Sigmoid colon (tissue), 6 donors: ENCODE measurements at regions not wholly inside any gene's neighbourhood (a gene's known extent, or its start where the extent isn't known, plus 50 kb on each side); places are given as distances from the start of the nearest gene placed in this dataset.

Source experiments
- DNase-seq: peaks from one replicate; pipeline ENCODE4 v3.0.0-alpha.2; 2019
- H3K27ac ChIP-seq, 4 donors: fragments of 200-600 bp; sonication (generic); one replicate each; pipeline ENCODE4 v1.5.1; 2016 to 2019; ENCODE audit warnings: mild to moderate bottlenecking in 1 of 4
- H3K27me3 ChIP-seq, 3 donors: fragments of 200-600 bp; sonication (generic); one replicate each; pipeline ENCODE4 v1.5.1; 2019; ENCODE audit warnings: mild to moderate bottlenecking in 1 of 3
- H3K36me3 ChIP-seq, 4 donors: fragments of 200-600 bp; sonication (generic); one replicate each; pipeline ENCODE4 v1.5.1; 2016 to 2019
- H3K4me1 ChIP-seq, 4 donors: fragments of 200-600 bp; sonication (generic); one replicate each; pipeline ENCODE4 v1.5.1; 2017 to 2019
- H3K4me3 ChIP-seq, 4 donors: fragments of 200-600 bp; sonication (generic); one replicate each; pipeline ENCODE4 v1.5.1; 2017 to 2019; ENCODE audit warnings: mild to moderate bottlenecking in 2 of 4, moderate library complexity in 1 of 4
- H3K9me3 ChIP-seq, 4 donors: fragments of 200-600 bp in 3 of 4; sonication (generic) in 3 of 4; one replicate each; pipeline versions ENCODE4 v1.5.1 to v1.6.1; 2013 to 2019
- CTCF ChIP-seq, 4 experiments: fragments of 450-650 bp in 3 of 4; fragments of 200-600 bp in 1 of 4; IDR thresholded peaks; one replicate each; pipeline ENCODE4 v1.5.1; 2016 to 2019; ENCODE audit warnings: antibody characterized with exemption in 4 of 4, mild to moderate bottlenecking in 3 of 4, moderate library complexity in 2 of 4
- EP300 ChIP-seq, 4 donors: sonication (generic); formaldehyde crosslinking; IDR thresholded peaks; one replicate each; pipeline ENCODE4 v1.6.1; 2017; ENCODE audit warnings: antibody characterized with exemption in 4 of 4
- POLR2A ChIP-seq, 2 donors: fragments of 450-650 bp; IDR thresholded peaks; one replicate each; pipeline ENCODE4 v1.6.1; 2016; ENCODE audit warnings: antibody characterized with exemption in 2 of 2, mild to moderate bottlenecking in 2 of 2, moderate library complexity in 2 of 2
- POLR2AphosphoS5 ChIP-seq, 4 donors: sonication (generic); formaldehyde crosslinking; IDR thresholded peaks; one replicate each; pipeline ENCODE4 v1.6.1; 2017; ENCODE audit warnings: antibody characterized with exemption in 4 of 4
- WGBS, 2 donors: extraction: QIAGEN DNeasy Blood & Tissue Kit; methylation state at CpG; one replicate each; pipeline ENCODE4 v1.1.7; 2013; 5-methylcytosine and 5-hydroxymethylcytosine counted together
- intact Hi-C: fragments of 100-400 bp; cut with DNase I; formaldehyde crosslinking; loops from one replicate; pipeline ENCODE4 v1.15.1; 2023
- donor health status: healthy with polysubstance abuse.
- donor health status: healthy.

DNA sequence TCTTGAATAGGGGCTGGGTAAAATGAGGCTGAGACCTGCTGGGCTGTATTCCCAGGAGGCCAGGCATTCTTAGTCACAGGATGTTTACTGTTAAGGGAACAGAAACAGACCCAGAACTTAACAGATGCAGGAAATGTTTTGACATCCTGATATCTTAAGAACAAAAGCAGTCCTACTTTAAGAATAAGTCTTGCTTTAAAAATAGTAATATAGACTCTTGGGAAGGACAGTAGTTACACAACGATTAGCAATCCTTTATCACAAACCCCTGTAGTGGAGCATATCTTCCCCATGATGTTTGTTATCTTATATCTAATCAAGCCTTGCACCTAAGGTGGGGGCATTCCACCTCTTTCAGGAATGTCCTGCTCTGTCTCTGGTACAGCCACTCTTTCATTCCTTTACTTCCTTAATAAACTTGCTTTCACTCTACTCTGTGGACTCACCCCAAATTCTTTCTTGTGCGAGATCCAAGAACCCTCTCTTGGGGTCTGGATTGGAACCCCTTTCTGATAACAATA is 493.7 kb upstream of the SULF2 start:
- 48 to 68% methylated on average over 2 of the region's 2 CpGs for WGBS, 2 donors
- H3K9me3 ChIP-seq = no peaks in the 10 kb centered on the region
- peaks cover 0 to 11% (median 6%) of the 10 kb centered on the region in 4 donors for H3K4me1 ChIP-seq
- H3K4me3 ChIP-seq = no peak overlapping the region
- H3K27ac ChIP-seq = no peak overlapping the region
- H3K27me3 ChIP-seq = no peaks in the 10 kb centered on the region
- TF ChIP-seq EP300 (IDR thresholded peaks at IDR 0.05) (no peak), CTCF (IDR thresholded peaks at IDR 0.05) (no peak), POLR2AphosphoS5 (IDR thresholded peaks at IDR 0.05) (no peak), POLR2A (IDR thresholded peaks at IDR 0.05) (no peak)
- no peaks in the 10 kb centered on the region for H3K36me3 ChIP-seq
- DNase-seq = no peak
- intact Hi-C loops = no loop called here

DNA sequence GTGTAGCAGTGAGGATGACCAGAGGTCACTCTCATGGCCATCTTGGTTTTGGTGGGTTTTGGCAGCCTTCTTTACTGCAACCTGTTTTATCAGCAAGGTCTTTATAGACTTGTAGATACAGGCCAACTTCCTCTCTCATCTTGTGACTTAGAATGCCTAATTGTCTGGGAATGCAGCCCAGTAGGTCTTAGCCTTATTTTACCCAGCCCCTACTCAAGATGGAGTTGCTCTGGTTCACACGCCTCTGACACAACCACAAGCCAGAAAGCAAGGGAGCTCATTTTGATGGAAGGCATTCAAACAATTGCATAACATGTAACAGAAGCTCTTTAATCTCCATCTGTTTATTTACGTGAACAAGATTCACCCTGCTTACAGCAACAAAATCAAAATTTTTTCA is 492.0 kb upstream of the SULF2 start:
- H3K9me3 ChIP-seq = no peaks in the 10 kb centered on the region
- H3K4me1 ChIP-seq = peaks cover 0 to 7% (median 2%) of the 10 kb centered on the region in 4 donors
- TF ChIP-seq CTCF (IDR thresholded peaks at IDR 0.05) (no peak), POLR2A (IDR thresholded peaks at IDR 0.05) (no peak), POLR2AphosphoS5 (IDR thresholded peaks at IDR 0.05) (no peak)
- no peak for DNase-seq
- H3K4me3 ChIP-seq = no peak overlapping the region
- intact Hi-C loops = no loop called here
- no peaks in the 10 kb centered on the region for H3K36me3 ChIP-seq
- no peaks in the 10 kb centered on the region for H3K27me3 ChIP-seq
- WGBS, 2 donors = 63 to 82% methylated on average over 2 of the region's 2 CpGs
- H3K27ac ChIP-seq = no peak overlapping the region

DNA sequence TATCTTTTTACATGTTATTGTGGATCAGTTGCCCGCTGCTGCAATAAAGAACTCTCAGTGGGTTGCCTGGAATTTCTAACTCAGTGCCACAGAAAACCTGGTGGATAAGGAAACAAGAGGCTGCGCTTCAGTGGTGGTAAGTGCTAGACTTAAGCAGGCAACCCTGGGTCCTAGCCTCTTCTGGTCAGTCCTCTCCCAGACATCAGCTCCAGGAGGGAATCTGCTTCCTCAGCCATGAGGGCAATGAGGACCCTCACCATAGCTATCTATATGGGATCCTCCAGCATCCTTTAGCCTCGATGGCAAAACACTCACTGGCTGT is 490.7 kb upstream of the SULF2 start:
- no peaks in the 10 kb centered on the region for H3K36me3 ChIP-seq
- intact Hi-C loops = no loop called here
- no peak for DNase-seq
- no peak overlapping the region for H3K4me3 ChIP-seq
- H3K27ac ChIP-seq = no peak overlapping the region
- no peaks in the 10 kb centered on the region for H3K9me3 ChIP-seq
- WGBS, 2 donors = 80 to 83% methylated on average over 3 of the region's 3 CpGs
- H3K4me1 ChIP-seq = peaks cover 0 to 7% (median 0%) of the 10 kb centered on the region in 4 donors
- no peaks in the 10 kb centered on the region for H3K27me3 ChIP-seq
- TF ChIP-seq POLR2A (IDR thresholded peaks at IDR 0.05) (no peak), CTCF (IDR thresholded peaks at IDR 0.05) (no peak), EP300 (IDR thresholded peaks at IDR 0.05) (no peak), POLR2AphosphoS5 (IDR thresholded peaks at IDR 0.05) (no peak)

DNA sequence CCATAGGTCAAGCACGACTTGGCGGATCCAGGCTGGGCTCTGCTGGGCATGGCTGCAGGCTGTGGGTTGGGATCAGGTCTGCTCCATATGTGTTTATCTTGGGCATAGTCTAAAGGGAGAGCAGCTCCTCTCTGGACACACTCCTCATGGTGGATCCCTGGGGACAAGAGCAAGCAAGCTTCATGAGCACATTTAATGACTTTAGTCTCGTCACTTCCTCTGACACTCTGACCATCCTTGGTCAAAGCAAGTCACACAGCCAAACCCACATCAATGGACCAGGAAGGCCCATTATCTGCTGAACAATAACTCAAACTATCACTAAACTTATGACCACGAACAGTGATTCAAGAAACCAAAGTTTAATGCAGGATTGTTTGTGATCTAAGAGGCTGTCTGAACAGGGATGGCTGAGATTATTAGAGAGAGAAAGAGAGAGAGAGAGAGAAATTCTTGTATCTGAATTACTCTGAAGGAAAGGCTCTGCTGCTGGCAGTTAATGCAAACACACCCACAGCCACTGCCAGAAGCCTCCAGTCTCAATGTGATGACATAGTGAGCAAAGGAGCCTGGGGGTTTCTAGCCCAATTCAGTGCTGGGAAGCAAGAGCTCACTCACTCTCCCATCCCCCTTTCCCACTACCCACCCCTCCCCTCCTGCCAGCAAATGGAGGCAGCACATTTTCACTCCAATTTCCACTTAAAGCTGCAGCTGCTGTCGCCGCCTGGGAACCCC is 490.2 kb upstream of the SULF2 start:
- Histone ChIP-seq H3K36me3 (no peaks in the 10 kb centered on the region), H3K9me3 (no peaks in the 10 kb centered on the region), H3K27me3 (no peaks in the 10 kb centered on the region), H3K4me1 (peaks cover 0 to 7% (median 0%) of the 10 kb centered on the region in 4 donors), H3K27ac (no peak overlapping the region), H3K4me3 (no peak overlapping the region)
- intact Hi-C loops = no loop called here
- DNase-seq = no peak
- WGBS, 2 donors = 72 to 76% methylated on average over 6 of the region's 6 CpGs
- no peak for TF ChIP-seq POLR2AphosphoS5 (IDR thresholded peaks at IDR 0.05)
- TF ChIP-seq EP300 (IDR thresholded peaks at IDR 0.05) = no peak
- no peak for TF ChIP-seq POLR2A (IDR thresholded peaks at IDR 0.05)
- TF ChIP-seq CTCF (IDR thresholded peaks at IDR 0.05) = no peak

DNA sequence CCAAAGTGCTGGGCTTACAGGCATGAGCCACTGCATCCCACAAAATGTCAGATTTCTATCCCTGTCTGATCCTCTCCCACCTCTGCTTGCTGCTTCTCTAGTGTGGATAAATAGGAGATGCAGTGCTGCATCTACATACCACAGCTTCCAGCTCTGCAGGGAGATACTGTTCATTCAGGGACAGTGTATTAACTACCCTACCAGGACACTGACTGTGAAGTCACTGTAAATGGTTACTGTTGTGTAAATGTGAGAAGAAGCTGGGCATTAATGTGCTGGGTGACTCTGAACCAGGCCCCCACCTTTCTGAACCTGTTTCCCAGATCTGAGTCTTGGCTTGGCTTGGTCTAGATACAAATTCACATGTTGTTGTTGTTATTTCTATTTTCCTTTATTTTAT is 488.6 kb upstream of the SULF2 start:
- Histone ChIP-seq H3K4me1 (peaks cover 0 to 6% (median 0%) of the 10 kb centered on the region in 4 donors), H3K27me3 (no peaks in the 10 kb centered on the region), H3K4me3 (no peak overlapping the region), H3K27ac (no peak overlapping the region), H3K36me3 (no peaks in the 10 kb centered on the region), H3K9me3 (no peaks in the 10 kb centered on the region)
- TF ChIP-seq CTCF (IDR thresholded peaks at IDR 0.05) (no peak), POLR2AphosphoS5 (IDR thresholded peaks at IDR 0.05) (no peak), POLR2A (IDR thresholded peaks at IDR 0.05) (no peak), EP300 (IDR thresholded peaks at IDR 0.05) (no peak)
- no peak for DNase-seq
- intact Hi-C loops = no loop called here
